DND-41 (cell line): ENCODE measurements at regions not wholly inside any gene's neighbourhood (a gene's known extent, or its start where the extent isn't known, plus 50 kb on each side); places are given as distances from the start of the nearest gene placed in this dataset.

ENCODE experiments used
- EZH2 ChIP-seq: IDR thresholded peaks from 3 replicates; pipeline ENCODE4 v1.6.1; 2012; ENCODE audit warnings: borderline replicate concordance, low read depth, mild to moderate bottlenecking, moderate library complexity, low read length, inconsistent platforms; ENCODE audit not compliant: severe bottlenecking
- TF ChIP-seq, protein P1 (sequence below): IDR thresholded peaks from 2 replicates; pipeline ENCODE4 v1.5.1; 2012; ENCODE audit warnings: borderline replicate concordance, low read length, moderate library complexity, mild to moderate bottlenecking; ENCODE audit not compliant: poor library complexity, severe bottlenecking; ENCODE audit errors: extremely low read depth

- TF ChIP-seq, protein P1, sequence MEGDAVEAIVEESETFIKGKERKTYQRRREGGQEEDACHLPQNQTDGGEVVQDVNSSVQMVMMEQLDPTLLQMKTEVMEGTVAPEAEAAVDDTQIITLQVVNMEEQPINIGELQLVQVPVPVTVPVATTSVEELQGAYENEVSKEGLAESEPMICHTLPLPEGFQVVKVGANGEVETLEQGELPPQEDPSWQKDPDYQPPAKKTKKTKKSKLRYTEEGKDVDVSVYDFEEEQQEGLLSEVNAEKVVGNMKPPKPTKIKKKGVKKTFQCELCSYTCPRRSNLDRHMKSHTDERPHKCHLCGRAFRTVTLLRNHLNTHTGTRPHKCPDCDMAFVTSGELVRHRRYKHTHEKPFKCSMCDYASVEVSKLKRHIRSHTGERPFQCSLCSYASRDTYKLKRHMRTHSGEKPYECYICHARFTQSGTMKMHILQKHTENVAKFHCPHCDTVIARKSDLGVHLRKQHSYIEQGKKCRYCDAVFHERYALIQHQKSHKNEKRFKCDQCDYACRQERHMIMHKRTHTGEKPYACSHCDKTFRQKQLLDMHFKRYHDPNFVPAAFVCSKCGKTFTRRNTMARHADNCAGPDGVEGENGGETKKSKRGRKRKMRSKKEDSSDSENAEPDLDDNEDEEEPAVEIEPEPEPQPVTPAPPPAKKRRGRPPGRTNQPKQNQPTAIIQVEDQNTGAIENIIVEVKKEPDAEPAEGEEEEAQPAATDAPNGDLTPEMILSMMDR, result no peak
- no peak for TF ChIP-seq EZH2
Measured at GRCh38 chr18:68564961-68565360, 149.9 kb downstream of the TMX3 start.
